H1 (cell line): ENCODE measurements at regions not wholly inside any gene's neighbourhood (a gene's known extent, or its start where the extent isn't known, plus 50 kb on each side); places are given as distances from the start of the nearest gene placed in this dataset.

Source experiments
- BCL11A ChIP-seq, 2 experiments: IDR thresholded peaks; one replicate each; pipeline ENCODE4 v1.6.1; 2011; ENCODE audit warnings: low read depth in 2 of 2, low read length in 2 of 2, mild to moderate bottlenecking in 2 of 2
- POLR2A ChIP-seq, 2 experiments: IDR thresholded peaks; 1 replicate in 1 of 2; 2 replicates in 1 of 2; pipeline ENCODE4 v1.6.1; 2011; ENCODE audit warnings: low read depth in 2 of 2, low read length in 2 of 2, mild to moderate bottlenecking in 2 of 2; ENCODE audit errors: control extremely low read depth in 1 of 2
- SIX5 ChIP-seq: IDR thresholded peaks from 2 replicates; pipeline ENCODE4 v1.6.1; 2011; ENCODE audit warnings: mild to moderate bottlenecking, low read depth, low read length
- TF ChIP-seq, protein P1 (sequence below): fragments of 300-600 bp; sonication (generic); IDR thresholded peaks from 2 replicates; pipeline ENCODE4 v1.7.1; 2012; ENCODE audit warnings: low read length, moderate library complexity, mild to moderate bottlenecking, inconsistent platforms; ENCODE audit not compliant: insufficient replicate concordance
- TF ChIP-seq, protein P2 (sequence below): IDR thresholded peaks from 2 replicates; pipeline ENCODE4 v1.6.1; 2011; ENCODE audit warnings: low read depth, mild to moderate bottlenecking, low read length; ENCODE audit not compliant: insufficient read depth

DNA sequence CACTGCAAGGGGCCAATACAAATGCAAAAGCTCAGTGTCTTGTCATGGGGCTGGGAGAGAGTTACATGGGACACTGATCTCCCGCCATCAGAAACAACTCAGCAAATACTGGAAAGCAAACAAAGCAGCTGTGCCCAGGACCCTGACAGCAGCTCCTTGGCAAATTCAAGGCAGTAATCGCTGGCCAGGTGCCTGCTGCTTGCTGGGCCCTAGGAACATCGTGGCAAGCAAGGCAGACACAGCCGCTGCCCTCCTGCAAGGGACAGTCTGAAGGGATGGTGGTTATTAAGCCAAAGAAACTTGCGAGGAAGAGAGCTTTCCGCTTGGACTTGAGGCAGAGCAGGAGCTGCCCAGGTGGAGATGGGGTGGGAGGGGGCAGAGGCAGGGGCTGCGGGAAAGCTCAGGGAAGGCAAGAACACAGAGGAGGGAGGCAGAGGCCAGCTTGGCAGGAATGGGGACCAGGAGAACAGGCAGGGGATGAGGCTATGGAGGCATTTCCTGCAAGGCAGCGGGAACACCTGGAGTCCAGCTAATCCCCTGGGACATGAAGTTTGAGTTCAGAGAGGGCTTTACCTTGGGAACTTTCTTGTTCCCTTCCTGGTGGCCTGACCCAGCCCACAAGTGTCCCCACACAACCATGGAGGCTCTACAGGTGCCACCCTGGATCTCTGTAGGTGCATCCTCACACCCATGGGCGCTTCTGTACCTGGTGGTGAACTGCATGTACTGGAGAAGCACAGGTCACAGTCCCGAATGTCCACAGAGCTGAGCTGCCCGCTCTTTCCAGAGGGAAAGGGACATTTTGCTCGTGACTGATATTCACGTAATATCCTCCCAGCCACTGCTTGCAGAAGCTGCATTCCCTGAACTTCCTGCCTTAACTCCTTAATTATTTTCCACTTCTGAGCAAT, 78.7 kb upstream of the ATP2B2 start (continued):
- TF ChIP-seq, protein P1, sequence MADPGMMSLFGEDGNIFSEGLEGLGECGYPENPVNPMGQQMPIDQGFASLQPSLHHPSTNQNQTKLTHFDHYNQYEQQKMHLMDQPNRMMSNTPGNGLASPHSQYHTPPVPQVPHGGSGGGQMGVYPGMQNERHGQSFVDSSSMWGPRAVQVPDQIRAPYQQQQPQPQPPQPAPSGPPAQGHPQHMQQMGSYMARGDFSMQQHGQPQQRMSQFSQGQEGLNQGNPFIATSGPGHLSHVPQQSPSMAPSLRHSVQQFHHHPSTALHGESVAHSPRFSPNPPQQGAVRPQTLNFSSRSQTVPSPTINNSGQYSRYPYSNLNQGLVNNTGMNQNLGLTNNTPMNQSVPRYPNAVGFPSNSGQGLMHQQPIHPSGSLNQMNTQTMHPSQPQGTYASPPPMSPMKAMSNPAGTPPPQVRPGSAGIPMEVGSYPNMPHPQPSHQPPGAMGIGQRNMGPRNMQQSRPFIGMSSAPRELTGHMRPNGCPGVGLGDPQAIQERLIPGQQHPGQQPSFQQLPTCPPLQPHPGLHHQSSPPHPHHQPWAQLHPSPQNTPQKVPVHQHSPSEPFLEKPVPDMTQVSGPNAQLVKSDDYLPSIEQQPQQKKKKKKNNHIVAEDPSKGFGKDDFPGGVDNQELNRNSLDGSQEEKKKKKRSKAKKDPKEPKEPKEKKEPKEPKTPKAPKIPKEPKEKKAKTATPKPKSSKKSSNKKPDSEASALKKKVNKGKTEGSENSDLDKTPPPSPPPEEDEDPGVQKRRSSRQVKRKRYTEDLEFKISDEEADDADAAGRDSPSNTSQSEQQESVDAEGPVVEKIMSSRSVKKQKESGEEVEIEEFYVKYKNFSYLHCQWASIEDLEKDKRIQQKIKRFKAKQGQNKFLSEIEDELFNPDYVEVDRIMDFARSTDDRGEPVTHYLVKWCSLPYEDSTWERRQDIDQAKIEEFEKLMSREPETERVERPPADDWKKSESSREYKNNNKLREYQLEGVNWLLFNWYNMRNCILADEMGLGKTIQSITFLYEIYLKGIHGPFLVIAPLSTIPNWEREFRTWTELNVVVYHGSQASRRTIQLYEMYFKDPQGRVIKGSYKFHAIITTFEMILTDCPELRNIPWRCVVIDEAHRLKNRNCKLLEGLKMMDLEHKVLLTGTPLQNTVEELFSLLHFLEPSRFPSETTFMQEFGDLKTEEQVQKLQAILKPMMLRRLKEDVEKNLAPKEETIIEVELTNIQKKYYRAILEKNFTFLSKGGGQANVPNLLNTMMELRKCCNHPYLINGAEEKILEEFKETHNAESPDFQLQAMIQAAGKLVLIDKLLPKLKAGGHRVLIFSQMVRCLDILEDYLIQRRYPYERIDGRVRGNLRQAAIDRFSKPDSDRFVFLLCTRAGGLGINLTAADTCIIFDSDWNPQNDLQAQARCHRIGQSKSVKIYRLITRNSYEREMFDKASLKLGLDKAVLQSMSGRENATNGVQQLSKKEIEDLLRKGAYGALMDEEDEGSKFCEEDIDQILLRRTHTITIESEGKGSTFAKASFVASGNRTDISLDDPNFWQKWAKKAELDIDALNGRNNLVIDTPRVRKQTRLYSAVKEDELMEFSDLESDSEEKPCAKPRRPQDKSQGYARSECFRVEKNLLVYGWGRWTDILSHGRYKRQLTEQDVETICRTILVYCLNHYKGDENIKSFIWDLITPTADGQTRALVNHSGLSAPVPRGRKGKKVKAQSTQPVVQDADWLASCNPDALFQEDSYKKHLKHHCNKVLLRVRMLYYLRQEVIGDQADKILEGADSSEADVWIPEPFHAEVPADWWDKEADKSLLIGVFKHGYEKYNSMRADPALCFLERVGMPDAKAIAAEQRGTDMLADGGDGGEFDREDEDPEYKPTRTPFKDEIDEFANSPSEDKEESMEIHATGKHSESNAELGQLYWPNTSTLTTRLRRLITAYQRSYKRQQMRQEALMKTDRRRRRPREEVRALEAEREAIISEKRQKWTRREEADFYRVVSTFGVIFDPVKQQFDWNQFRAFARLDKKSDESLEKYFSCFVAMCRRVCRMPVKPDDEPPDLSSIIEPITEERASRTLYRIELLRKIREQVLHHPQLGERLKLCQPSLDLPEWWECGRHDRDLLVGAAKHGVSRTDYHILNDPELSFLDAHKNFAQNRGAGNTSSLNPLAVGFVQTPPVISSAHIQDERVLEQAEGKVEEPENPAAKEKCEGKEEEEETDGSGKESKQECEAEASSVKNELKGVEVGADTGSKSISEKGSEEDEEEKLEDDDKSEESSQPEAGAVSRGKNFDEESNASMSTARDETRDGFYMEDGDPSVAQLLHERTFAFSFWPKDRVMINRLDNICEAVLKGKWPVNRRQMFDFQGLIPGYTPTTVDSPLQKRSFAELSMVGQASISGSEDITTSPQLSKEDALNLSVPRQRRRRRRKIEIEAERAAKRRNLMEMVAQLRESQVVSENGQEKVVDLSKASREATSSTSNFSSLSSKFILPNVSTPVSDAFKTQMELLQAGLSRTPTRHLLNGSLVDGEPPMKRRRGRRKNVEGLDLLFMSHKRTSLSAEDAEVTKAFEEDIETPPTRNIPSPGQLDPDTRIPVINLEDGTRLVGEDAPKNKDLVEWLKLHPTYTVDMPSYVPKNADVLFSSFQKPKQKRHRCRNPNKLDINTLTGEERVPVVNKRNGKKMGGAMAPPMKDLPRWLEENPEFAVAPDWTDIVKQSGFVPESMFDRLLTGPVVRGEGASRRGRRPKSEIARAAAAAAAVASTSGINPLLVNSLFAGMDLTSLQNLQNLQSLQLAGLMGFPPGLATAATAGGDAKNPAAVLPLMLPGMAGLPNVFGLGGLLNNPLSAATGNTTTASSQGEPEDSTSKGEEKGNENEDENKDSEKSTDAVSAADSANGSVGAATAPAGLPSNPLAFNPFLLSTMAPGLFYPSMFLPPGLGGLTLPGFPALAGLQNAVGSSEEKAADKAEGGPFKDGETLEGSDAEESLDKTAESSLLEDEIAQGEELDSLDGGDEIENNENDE = no peak
- TF ChIP-seq, protein P2, sequence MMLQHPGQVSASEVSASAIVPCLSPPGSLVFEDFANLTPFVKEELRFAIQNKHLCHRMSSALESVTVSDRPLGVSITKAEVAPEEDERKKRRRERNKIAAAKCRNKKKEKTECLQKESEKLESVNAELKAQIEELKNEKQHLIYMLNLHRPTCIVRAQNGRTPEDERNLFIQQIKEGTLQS = no peak
- no peak for TF ChIP-seq POLR2A (IDR thresholded peaks at IDR 0.05; ENCODE audit: control extremely low read depth in 1 of 2, low read depth in 2 of 2, low read length in 2 of 2)
- TF ChIP-seq SIX5 = no peak
- TF ChIP-seq BCL11A (IDR thresholded peaks at IDR 0.05; ENCODE audit: low read depth in 2 of 2, low read length in 2 of 2) = no peak
